ENCODE measurements at regions not wholly inside any gene's neighbourhood (a gene's known extent, or its start where the extent isn't known, plus 50 kb on each side); places are given as distances from the start of the nearest gene placed in this dataset.
A peak's percentile ranks its signal among the peaks of the same experiment; 100 is the strongest.

DNA sequence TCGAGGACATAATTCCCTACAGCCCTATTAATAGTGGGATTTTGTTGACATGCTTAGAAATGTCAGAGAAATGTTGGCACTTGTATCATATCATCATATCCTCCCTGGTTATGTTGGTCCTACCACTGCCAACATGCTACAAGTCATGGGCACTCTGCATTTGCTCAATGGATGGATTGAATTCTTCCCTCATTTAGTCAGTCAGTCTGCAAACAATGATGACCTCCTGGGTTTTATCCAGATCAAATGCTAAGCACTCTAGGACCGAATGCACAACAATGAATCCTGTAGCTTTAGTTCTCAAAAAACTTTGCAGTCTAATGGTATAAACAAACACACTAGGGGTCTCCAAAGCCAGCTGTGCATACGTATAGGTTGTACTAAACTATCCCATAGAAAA lies 357.2 kb upstream of the DPYD start:
- no peak for DNase-seq

DNA sequence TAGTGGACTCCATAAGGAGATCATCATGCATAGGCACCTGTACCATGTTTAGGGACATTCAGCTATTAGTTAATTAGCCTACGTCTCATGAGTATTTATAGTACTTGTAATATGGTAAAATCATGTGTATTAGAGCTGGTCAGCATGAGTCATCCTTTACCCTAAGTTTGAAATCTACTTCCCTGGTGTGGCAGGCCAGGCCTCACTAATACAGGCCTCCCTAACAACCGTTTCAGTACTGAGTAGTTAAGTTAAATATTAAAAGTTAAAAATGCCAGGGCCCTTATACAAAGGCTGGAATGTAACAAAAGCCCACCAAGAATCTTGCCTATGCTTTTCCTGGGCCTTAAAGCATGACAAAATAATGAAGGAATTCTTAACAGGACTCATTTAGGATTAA lies 356.3 kb upstream of the DPYD start:
- peak; percentile 76 for DNase-seq

DNA sequence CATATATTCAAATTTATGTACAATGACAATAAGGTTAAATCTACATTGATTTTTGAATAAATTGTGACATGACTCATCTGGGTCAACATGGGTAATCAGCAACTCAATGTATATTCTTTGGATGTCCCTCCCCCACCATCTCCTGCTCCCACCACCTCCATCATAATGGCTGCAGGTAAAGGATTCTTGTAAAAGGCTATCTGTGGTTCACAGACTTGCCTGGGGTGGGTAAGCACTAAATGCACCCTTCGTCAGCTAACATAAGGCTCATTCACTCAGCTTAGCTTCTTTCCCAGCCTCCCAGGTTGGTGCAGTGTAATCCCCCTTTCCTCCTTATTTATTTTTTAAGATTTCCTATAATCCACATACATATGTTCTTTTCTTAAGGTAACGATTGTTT lies 355.7 kb upstream of the DPYD start:
- DNase-seq: no peak

DNA sequence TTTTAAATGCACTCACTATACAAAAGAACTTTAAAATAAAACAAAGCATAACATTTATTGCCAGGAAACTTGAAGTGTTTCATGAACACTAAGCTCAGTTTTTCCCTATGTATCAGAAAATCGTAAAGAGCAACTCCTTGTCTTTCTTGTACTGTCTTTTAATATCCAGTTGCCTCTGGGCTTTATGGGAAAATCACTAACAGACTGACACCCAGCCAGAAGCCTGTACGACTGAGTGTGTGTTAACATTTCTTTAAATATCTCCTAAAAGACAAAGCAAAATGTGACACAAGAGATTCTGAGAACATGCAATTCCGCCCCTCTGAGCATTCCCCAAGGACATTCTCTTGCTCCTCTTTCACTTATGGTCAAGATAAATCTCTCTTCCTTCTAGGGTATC lies 347.5 kb upstream of the DPYD start:
- DNase-seq: no peak

DNA sequence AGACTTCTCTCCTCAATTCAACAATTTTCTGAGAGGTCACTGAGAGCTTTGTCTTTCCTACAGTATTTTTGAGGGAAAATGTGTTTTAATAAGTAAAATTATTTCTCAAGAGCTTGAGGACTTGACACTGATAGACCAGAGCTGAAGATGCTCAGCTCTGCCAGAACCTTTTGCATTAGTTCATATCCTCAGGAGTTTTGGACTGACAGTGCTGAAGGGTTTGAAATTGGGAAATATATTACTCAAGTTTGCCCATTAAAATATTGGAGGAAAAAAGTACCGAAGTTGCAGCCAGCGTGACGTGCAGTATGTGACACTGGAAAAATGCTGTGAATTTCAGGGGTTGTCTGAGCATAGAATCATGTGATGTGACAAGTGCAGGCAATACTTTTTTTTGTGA lies 346.6 kb upstream of the DPYD start:
- DNase-seq: no peak

DNA sequence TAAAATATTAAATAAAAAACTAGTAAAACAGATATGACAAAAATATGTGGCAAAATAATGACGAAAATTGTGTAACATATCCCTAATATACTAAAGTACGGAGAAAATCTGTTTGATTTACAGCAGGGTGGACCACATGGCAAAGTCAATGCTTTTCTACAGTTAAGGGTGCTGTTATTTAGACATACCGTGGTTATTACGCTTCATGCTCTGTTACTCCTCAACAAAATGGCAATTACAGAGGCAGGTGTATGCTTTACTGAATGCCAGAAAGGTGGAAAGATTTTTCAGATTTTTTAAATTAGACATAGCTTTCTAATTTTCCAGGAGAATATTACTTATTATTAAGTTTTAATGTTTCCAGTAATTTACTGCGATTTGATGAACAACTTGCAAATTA lies 343.9 kb upstream of the DPYD start:
- DNase-seq: no peak

DNA sequence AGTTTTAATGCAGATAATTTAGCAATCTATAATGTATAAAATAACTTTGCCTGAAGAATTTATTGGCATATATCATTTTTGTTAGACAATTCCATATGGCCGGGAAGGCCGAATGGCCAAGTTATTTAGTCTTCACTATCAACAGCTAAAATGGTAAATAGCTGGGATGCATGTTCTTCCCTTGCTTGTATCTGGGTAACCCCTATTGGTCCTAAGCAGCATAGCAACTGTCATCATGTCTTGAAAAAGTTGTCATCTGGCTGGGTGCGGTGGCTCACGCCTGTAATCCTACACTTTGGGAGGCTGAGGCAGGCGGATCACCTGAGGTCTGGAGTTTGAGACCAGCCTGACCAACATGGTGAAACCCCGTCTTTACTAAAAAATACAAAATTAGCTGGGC lies 340.0 kb upstream of the DPYD start:
- no peak for DNase-seq

DNA sequence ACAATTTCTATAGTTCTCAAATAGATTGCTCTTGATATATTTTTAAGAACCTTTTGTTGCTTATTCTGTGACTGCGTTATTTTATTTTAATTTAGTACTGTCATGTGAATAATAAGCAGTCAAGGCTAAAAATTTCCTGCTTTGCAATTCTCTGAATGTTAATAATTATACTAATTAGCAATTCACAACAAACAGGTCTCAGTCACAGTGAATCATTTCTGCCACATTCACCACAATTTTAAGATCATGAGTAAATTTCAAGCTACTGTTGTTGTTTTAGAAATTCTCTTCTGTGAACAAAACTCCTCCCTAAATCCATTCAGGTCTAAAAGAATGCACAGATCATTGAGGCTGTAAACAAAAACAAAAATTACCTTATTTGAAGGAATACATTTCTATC lies 339.6 kb upstream of the DPYD start:
- DNase-seq: no peak

DNA sequence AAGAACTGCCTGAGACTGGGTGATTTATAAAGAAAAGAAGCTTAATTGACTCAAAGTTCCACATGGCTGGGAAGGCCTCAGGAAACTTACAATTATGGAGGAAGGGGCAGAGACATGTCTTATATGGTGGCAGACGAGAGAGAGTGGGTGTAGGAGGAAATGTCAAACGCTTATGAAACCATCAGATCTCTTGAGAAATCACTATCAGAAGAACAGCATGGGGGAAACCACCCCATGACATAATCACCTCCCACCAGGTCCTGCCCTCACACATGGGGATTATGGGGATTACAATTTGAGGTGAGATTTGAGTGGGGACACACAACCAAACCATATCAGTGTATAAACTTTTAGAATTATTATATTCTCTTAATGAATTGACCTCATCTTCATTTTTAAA lies 335.9 kb upstream of the DPYD start:
- DNase-seq: no peak

DNA sequence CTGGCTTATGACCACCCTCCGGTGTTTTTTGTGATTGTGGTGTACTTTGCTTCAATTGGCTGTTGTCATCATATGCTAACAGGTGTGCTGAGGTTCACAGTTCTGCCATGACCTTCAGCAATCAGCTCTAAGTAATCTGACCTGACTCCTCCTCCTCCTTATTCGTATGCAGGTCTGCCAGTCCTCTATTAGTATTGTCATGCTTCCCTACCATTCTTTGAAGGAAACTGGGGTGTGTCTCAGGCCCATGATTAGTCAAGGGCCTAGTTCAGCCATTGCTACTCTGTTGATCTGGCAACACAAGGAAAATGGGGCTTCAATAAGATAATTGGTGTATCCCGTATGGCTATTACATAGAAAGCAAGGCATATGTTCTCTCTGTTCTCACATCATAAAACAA lies 332.3 kb upstream of the DPYD start:
- DNase-seq: no peak

DNA sequence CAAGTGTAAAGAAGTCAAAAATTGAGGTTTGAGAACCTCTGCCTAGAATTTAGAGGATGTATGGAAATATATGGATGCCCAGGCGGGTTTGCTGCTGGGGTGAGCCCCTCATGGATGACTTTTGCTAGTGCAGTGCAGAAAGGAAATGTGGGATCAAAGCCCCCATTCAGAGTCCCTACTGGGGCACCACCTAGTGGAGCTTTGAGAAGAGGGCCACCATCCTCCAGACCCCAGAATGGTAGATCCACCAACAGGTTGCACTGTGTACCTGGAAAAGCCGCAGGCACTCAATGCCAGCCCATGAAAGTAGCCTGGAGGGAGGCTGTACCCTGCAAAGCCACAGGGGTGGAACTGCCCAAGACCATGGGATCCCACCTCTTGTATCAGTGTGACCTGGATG lies 330.7 kb upstream of the DPYD start:
- DNase-seq: no peak

DNA sequence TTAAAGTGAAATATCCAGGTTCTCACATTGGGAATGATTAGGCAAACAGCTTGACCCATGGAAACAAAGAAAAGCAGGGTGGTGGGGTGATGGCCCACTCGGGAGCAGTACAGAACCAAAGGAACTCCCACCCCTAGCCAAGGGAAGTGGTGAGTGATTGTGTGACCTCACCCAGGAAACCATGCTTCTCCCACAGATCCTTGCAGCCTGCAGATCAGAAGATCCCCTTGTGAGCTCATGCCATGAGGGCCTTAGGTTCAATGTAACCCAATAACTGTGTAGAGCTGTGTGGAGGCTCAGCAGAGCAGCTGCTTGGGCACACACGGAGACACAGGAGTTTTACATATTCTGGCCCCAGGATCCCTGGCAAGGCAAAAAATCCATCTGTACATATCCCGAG lies 311.8 kb upstream of the DPYD start:
- DNase-seq: no peak

DNA sequence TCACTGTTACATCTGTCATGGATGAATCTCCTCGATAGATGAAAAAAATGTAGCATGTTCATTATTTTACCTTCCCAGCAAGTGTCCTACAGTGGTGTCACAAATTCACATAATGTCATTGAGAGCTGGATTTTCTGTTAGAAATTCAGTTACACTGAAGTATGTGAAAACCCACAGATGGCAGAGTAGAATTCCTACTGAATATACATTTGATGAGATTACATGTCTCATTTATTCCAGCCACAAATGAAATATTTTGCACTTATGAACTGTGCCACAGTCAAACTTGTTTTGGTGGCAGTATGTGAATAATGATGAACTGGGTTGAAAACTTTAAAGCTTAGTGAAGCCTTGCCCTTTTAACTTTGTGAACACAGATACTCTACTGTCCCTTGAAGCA lies 301.9 kb upstream of the DPYD start:
- no peak for DNase-seq

DNA sequence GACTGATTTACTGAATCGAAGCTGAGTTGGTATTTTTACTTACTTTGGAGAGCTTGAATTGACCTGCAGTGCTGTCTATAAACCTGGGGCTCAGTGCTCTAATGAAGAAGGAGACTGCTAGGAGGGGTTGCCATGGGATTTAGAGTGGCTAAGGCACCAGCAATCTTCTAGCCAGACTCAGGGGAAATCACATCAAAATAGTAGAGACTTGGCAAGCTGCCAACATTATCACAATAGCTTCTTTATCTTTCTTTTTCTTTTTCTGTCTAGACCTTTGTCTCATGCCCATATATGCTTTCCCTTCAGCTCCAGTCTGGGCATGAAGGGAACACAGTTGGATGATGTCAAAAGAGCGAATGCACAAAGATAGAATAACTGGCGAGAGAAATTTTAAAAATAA lies 301.1 kb upstream of the DPYD start:
- DNase-seq: no peak

DNA sequence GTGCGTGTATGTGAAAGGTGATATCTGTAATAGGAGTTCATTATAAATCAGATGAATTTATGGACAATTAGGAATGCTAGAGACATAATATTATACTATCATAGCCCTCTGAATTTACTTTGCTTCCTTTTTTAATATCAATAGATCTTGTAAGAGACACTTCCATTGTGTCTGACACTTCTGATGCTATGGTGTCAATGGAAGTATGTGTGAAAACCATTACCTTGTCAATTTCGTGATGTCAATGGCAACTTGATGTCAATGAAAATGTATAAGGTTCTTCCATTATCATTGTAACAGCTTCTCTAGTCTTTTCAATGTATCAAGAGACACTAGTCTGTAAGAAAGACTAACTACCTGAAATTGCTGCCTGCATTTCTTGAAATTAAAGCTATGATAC lies 296.8 kb upstream of the DPYD start:
- DNase-seq: no peak

DNA sequence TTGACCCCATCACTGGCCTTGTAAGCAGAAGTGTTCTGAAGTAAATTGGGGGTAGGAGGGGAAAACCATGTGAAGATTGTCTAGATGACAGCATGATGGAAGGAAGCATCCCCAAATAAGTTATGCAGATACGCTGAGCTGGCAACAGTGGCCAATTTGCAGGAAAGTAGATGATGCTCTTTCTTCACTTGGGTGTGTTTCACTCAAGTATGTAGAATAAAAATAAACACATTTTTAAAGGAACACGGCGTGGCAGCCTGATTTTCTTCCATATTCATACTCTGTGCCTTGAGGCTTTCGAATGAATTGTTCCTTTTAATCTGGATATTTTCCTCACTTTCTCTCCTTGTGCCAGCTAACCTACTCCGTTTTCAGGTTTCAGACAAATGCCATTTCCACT lies 295.5 kb upstream of the DPYD start:
- no peak for DNase-seq

DNA sequence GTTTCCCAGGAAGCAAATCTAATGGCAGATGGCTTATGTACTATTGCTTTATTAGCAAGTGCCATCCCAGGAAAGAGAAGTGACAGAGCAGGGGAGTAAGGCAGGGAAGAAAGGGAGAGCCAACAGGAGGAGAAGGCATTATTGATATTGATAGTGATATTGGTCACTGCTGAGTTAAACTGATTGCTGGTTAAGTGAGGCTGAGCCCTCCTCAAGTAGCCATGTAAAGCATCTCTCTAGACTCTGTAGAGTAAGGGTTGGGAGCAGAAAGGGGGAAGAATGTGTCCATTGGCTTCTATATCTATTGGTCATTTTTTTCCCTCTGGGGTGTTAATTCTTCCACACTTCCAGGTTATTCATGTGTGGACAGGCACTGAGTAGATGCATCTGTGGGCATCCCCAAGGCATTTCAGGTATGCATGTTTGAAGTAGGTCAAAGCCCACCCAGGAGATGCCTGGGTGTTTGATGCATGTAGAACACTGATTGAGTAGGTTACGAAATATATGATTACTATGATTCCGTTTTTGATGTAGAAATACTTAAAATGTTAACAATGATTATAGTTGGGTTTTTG lies 290.5 kb upstream of the DPYD start:
- no peak for DNase-seq

DNA sequence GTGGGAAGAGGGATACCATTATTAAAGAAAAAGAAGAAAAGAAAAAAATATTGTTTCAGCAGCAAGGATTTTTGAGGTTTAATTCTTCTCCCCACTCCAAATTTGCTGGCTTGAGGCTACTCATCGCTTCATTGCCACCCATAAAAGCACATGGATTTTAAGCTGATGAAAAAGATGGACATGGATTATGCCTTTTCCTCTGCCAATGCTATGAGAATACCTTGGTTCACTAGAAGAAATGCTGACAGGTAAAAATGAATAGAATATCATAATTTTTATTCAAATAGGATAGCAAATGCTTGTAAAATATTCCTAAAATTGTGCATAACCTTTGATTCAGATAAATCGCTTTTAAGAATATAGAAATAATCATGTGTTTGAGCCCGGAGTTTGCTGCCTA lies 289.7 kb upstream of the DPYD start:
- no peak for DNase-seq

DNA sequence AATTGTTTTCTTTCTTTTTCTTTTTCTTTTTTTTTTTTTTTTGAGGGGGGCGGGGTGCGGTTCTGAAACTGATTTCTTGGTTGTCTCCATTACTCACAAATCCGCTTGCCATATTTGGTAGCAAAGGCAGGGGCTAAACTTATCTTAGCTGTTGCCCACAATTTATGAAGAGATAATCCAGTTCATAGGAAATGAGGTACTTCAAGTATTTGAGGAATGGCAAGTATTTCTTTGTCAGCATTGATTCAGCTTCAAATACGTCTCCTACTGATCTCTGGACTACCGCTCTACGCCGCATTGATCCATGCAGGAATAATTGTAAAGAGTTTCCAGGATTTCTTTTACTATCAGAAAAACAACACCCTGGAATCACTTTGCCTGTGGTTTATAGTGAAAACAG lies 289.2 kb upstream of the DPYD start:
- DNase-seq: peak; percentile 15

DNA sequence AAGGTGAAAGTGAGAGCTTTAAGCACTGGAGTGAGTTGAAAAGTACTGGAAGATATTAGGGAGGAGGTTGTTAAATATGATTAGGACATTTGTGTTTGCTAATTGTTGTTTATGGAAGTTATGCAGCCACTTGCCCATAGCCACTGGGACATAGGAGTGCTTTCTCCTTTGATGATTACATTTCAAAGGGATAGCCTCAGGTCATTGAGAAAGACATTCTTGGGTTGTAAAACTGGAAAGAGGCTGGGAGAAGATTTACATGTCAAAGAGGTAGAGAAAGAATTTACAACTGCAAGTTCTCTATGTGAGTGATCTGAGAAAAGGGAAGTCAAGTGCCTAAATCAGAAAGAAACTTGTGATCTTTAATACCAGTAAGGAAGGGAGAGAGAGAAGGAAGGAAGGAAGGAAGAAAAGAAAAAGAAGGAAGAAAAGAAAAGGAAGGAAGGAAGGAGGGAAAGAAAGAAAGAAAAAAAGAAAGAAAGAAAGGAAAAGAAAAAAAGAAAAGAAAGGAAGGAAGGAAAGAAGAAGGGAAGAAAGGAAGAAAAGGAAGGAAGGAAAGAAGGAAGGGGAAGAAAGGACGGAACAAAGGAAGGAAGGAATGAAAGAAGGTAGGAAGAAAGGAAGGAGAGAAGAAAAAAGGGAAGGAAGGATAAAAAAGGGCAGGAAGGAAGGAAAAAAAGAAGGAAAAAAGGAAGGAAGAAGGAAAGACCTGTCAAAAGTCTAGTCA lies 284.6 kb upstream of the DPYD start:
- DNase-seq: no peak

DNA sequence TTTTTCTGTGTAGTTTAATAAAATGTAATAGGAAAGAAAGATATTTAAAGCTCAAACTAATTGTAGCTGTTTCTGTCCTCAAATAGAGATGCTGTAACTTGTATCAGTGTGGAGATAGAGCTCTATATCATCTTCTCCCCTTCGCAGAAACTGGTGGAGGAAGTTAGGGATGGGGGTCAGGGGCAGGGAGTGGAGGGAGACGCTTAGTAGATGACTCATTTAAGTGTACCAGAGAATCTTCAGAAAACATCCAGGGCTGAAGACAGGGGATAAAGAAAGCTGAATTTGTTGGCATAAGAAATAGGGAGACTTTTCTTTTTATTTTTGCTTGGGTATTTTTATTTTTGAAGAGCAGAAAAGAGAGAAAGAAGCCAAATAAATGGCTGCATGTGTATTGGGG lies 282.6 kb upstream of the DPYD start:
- DNase-seq: peak; percentile 19

DNA sequence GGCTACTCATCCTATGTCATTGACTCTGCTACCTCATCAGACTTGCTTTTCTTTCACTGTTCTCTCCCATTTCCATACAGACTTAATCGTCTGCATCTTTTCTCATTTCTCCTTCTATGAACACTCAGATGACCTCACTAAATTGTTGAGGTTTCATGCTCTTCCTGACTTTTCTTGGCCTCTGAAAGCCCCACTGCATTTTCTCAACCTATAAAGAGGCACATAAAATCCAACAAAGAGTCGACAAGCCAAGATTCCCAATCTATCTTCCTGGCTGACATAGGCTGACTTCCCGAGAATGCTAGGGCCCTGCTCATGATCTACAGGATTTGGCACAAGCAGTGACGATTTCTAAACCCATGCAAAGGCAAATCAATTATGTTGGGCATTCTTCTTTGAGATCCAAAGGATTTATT lies 280.8 kb upstream of the DPYD start:
- no peak for DNase-seq

DNA sequence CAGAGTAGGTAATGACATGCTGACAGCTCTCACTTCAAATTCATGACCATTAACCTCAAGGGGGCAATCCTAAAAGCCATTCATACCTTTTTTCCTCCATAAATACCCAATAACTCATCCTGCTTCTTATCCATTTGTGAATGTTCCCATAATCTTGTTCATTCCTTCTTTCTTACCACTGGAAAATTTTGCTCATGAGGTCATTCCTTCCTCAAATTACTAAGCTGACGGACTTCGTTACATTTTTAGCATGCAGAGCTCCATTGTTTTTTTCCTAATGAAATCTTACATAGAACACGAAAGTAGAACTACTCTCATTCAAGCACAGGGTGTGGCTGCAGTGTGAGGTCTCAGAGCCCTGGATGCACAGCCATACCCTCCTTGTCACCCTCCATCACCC lies 276.5 kb upstream of the DPYD start:
- no peak for DNase-seq

DNA sequence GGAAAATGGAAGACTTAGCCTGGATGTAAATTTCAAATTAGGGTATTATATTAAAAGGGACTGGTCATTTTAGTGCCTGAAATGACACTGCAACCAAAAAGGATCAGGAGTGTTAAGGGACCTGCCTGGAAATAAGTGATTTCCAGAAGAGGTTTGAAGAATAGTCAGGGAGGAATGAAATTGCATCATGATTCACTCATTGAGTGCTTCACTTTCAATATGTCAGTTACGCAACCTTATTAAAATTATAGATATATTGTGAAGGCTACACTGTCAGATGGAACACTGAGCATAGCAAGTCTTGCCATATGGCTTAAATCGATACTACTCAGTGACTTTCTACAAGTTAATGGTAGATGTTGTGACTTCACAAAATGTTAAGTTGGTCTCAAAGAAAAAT lies 275.2 kb upstream of the DPYD start:
- DNase-seq: no peak

DNA sequence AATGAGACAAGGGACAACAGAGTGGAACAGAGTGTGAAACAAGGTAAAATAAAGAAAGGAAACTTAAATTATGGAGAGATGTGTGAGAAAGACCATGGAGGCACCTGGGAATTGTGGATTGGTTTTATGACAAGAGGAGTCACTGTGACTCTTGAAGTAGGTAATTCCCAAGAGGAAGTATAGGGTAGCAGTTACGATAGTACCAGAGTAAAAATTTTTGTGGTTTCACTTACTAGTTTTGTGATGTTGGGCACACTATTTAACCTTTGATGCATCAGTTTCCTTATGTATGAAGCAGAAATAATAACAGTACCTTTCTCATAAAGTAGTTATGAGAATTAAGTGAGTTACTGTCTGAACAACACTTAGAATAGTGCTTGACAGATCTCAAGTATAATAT lies 267.9 kb upstream of the DPYD start:
- DNase-seq: no peak
